ENCODE measurements at regions not wholly inside any gene's neighbourhood (a gene's known extent, or its start where the extent isn't known, plus 50 kb on each side); places are given as distances from the start of the nearest gene placed in this dataset.

DNA sequence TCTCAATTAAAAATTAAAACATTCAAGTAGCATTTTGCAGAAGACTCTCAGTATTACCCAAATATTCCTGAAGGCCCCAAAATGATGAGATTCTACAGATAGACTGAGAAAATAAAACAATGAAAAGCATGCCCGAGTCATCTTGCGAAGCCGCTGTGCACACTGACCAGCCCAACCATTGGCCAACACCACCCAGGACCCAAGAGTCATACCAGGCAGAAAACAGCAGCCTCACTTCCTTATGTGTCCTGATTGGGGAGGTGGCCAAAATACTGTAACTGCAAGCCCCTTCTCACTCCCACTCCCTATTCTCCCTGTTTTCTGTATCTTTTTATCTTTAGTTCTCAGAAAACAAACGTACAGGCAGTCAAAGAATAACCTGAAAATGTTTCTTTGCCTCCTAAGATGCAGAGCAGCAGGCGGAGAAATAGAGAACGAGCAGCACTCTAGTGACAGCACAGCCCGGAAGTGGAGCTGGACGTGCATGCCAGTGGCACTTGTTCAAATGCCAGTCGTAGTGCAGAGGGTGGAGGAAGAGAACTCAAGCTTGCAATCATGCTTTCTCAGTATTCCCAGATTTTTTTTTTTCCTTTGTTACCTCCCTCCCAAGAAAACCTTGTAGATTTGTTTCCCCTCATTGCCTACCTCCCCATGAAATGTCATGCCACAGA lies 182.3 kb upstream of the SOX9 start:
- no peak for TF ChIP-seq TCF12 (IDR thresholded peaks at IDR 0.05; ENCODE audit: low read depth)
- no peak for TF ChIP-seq TAF1 (IDR thresholded peaks at IDR 0.05; ENCODE audit: low read depth)
- TF ChIP-seq EGR1 (IDR thresholded peaks at IDR 0.05) = no peak
- TF ChIP-seq CREB1 (IDR thresholded peaks at IDR 0.05; ENCODE audit: low read depth) = no peak
- no peak for TF ChIP-seq ZBTB7A (IDR thresholded peaks at IDR 0.05; ENCODE audit: low read depth)
- no peak for TF ChIP-seq NFIC (IDR thresholded peaks at IDR 0.05)
- TF ChIP-seq EP300 (IDR thresholded peaks at IDR 0.05; ENCODE audit: borderline replicate concordance) = no peak
- TF ChIP-seq RAD21 (IDR thresholded peaks at IDR 0.05; ENCODE audit: low read depth) = no peak
- TF ChIP-seq, protein P1, sequence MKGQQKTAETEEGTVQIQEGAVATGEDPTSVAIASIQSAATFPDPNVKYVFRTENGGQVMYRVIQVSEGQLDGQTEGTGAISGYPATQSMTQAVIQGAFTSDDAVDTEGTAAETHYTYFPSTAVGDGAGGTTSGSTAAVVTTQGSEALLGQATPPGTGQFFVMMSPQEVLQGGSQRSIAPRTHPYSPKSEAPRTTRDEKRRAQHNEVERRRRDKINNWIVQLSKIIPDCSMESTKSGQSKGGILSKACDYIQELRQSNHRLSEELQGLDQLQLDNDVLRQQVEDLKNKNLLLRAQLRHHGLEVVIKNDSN (IDR thresholded peaks at IDR 0.05) = no peak
- TF ChIP-seq YY1 (IDR thresholded peaks at IDR 0.05; ENCODE audit: low read depth) = no peak
- TF ChIP-seq, protein P2, sequence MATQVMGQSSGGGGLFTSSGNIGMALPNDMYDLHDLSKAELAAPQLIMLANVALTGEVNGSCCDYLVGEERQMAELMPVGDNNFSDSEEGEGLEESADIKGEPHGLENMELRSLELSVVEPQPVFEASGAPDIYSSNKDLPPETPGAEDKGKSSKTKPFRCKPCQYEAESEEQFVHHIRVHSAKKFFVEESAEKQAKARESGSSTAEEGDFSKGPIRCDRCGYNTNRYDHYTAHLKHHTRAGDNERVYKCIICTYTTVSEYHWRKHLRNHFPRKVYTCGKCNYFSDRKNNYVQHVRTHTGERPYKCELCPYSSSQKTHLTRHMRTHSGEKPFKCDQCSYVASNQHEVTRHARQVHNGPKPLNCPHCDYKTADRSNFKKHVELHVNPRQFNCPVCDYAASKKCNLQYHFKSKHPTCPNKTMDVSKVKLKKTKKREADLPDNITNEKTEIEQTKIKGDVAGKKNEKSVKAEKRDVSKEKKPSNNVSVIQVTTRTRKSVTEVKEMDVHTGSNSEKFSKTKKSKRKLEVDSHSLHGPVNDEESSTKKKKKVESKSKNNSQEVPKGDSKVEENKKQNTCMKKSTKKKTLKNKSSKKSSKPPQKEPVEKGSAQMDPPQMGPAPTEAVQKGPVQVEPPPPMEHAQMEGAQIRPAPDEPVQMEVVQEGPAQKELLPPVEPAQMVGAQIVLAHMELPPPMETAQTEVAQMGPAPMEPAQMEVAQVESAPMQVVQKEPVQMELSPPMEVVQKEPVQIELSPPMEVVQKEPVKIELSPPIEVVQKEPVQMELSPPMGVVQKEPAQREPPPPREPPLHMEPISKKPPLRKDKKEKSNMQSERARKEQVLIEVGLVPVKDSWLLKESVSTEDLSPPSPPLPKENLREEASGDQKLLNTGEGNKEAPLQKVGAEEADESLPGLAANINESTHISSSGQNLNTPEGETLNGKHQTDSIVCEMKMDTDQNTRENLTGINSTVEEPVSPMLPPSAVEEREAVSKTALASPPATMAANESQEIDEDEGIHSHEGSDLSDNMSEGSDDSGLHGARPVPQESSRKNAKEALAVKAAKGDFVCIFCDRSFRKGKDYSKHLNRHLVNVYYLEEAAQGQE (IDR thresholded peaks at IDR 0.05; ENCODE audit: low read depth) = no peak
- TF ChIP-seq CEBPB (IDR thresholded peaks at IDR 0.05) = no peak
- TF ChIP-seq FOXM1 (IDR thresholded peaks at IDR 0.05; ENCODE audit: borderline replicate concordance, low read depth) = no peak
- TF ChIP-seq, protein P3, sequence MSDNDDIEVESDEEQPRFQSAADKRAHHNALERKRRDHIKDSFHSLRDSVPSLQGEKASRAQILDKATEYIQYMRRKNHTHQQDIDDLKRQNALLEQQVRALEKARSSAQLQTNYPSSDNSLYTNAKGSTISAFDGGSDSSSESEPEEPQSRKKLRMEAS (IDR thresholded peaks at IDR 0.05) = no peak
- TF ChIP-seq TEAD4 (IDR thresholded peaks at IDR 0.05) = no peak

DNA sequence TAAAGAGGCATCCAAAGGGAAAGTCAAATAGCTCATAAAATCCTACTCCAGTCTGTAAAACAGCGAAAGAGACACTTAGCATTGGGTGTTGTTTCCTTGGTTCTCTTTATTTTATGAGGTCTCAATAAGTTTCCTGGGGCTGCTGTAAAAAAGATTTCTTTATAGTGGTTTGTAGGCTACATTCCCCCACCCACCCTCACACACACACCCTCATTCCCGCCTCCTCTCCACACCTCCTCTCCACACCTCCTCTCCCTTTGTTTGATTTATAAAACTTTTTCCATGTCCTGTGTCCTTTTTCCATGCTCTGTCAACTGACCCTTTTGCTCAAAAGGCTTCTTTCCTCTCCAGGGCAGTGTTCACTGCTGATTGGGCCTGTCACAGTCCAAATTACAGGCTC lies 178.9 kb upstream of the SOX9 start:
- TF ChIP-seq YY1 (IDR thresholded peaks at IDR 0.05; ENCODE audit: low read depth) (no peak), TAF1 (IDR thresholded peaks at IDR 0.05; ENCODE audit: low read depth) (no peak), TCF12 (IDR thresholded peaks at IDR 0.05; ENCODE audit: low read depth) (no peak)

DNA sequence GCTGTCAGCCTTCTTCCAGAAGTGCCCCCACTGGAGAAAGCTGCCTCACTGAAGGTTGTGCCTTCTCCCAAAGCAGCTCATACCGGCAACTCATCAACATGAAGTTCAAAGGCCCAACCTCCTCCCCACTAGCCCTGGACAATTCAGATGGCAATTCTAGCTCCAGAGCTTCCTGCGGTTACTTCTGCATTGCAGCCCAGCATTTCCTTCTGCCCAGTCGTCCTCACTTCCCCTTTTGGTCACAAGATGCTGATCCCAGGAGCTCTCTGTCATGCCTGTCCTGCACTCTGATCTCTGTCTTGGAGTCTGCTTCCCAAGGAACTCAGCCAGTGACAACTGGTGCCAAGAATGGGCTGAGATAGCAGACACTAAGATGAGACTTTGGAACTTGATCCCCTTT lies 178.2 kb upstream of the SOX9 start:
- TF ChIP-seq, protein P3 (IDR thresholded peaks at IDR 0.05) = no peak
- TF ChIP-seq ZBTB7A (IDR thresholded peaks at IDR 0.05; ENCODE audit: low read depth) (no peak), CEBPB (IDR thresholded peaks at IDR 0.05) (no peak), RAD21 (IDR thresholded peaks at IDR 0.05; ENCODE audit: low read depth) (no peak), EP300 (IDR thresholded peaks at IDR 0.05; ENCODE audit: borderline replicate concordance) (no peak), NFIC (IDR thresholded peaks at IDR 0.05) (no peak), TCF12 (IDR thresholded peaks at IDR 0.05; ENCODE audit: low read depth) (no peak), TAF1 (IDR thresholded peaks at IDR 0.05; ENCODE audit: low read depth) (no peak)

DNA sequence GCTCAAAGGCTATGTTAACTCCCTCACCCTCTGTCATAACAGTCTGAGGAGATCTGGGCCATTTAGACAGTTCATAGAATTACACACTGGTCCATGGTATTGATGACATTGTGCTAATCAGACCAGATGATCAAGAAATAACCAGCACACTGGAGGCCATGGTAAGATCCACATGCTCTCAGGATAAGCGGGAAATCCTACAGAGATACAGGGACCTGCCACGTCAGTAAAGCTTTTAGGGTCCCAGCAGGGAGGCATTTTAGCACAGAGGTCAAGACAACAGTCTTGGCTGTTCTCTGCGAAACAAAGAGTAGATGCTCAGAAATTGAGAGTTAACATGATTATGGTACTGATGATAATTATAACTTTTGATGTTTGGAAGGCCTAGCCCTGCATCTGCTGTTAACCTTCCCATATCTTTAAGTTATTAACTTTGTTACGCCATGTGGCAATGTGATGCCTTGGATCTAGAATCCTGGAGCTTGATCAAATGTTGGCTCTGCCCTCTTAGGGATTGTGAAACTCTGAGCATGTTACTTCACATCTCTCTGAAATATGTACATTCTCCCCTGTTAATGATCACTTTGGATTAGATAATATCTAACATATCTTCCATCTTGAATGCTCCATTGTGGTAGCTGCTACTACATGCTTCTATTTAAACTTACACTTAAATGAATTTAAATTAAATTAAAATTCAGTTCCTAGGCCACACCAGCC lies 172.0 kb upstream of the SOX9 start:
- no peak for TF ChIP-seq EGR1 (IDR thresholded peaks at IDR 0.05)
- no peak for TF ChIP-seq NFIC (IDR thresholded peaks at IDR 0.05)

DNA sequence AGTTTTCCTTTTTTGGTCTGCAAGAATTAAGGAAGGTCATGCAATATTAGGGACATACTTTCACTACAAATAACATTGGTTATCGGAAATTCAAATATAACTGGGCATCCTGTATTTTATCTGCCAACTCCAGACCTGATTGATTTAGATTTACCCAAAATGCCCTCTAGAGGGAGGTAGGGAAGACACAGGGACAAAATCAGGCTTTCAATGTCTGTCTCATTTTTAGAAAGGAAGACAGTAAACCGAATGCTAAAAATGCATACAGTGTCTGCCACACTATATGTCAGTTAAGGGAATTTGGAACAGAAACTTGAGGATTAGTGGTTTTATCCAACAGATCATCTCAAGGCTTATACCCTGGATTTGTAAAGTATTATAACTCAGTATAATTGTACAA lies 161.7 kb upstream of the SOX9 start:
- TF ChIP-seq RAD21 (IDR thresholded peaks at IDR 0.05; ENCODE audit: low read depth) (peak; percentile 58), ZBTB7A (IDR thresholded peaks at IDR 0.05; ENCODE audit: low read depth) (no peak)

DNA sequence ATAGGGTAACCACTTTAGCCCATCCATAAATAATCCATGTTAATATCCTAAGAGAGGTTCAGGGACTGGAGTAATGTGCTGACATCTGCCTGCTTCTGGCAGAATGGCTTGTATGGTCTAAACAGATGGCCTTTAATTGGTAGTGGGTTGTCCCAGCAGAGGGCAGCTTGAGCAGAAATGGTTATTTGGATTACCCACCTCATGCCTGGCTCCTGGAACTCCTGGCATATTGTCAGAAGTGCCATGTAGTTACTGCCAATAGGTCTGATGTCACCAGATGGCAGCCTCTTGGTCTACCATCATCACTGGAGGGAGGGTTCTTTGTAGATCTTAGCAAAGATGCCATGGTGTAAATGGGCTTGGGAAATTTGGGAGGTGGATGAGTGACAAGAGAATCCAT lies 157.5 kb upstream of the SOX9 start:
- TF ChIP-seq NFIC (IDR thresholded peaks at IDR 0.05) (no peak), EP300 (IDR thresholded peaks at IDR 0.05; ENCODE audit: borderline replicate concordance) (no peak)

DNA sequence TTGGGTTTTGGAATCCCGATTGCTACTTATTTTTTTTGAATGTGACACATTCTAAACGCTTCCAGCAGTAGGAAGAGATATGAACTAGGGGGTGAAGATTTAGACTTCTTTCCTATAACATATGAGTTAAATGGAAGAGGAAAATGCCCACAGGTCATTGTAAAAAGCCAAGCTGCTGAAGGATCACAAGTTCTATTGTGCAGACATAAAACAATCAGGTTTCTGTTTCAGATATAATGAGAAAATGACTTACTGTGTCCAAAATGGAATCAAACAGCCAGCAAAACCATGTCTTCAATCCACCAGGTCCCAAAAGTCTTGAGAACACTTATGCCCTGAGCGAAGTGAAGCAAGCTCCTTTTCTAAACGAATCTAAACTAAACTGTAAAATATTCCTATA lies 157.0 kb upstream of the SOX9 start:
- no peak for TF ChIP-seq CREB1 (IDR thresholded peaks at IDR 0.05; ENCODE audit: low read depth)
- no peak for TF ChIP-seq FOXM1 (IDR thresholded peaks at IDR 0.05; ENCODE audit: borderline replicate concordance, low read depth)

DNA sequence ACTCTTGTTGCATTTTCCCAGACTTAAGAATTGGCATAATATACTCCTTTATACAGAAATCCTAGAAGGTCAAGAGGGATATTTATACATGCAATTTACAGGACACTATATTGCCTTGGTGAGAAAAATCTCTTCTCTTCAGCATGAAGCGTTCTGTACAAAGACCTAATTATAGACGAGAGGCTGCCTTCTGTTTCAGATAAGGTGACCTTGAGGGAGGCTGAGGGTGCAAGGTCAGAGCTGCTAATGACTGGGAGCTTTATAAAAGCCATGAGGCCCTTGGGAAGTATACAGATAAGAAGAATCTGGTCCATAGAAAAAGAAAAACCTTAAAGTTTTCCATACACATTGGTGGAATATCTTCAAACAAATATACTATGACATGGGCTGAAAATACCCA lies 156.3 kb upstream of the SOX9 start:
- TF ChIP-seq RAD21 (IDR thresholded peaks at IDR 0.05; ENCODE audit: low read depth) = no peak
- no peak for TF ChIP-seq NFIC (IDR thresholded peaks at IDR 0.05)
- no peak for TF ChIP-seq ZBTB7A (IDR thresholded peaks at IDR 0.05; ENCODE audit: low read depth)
- TF ChIP-seq CREB1 (IDR thresholded peaks at IDR 0.05; ENCODE audit: low read depth) = no peak
- no peak for TF ChIP-seq EGR1 (IDR thresholded peaks at IDR 0.05)
- TF ChIP-seq YY1 (IDR thresholded peaks at IDR 0.05; ENCODE audit: low read depth) = no peak
- TF ChIP-seq EP300 (IDR thresholded peaks at IDR 0.05; ENCODE audit: borderline replicate concordance) = no peak
- no peak for TF ChIP-seq TEAD4 (IDR thresholded peaks at IDR 0.05)
- no peak for TF ChIP-seq CEBPB (IDR thresholded peaks at IDR 0.05)
- TF ChIP-seq, protein P2 (IDR thresholded peaks at IDR 0.05; ENCODE audit: low read depth) = no peak
- TF ChIP-seq TCF12 (IDR thresholded peaks at IDR 0.05; ENCODE audit: low read depth) = no peak
- no peak for TF ChIP-seq FOXM1 (IDR thresholded peaks at IDR 0.05; ENCODE audit: borderline replicate concordance, low read depth)
- TF ChIP-seq, protein P1 (IDR thresholded peaks at IDR 0.05) = no peak
- TF ChIP-seq, protein P3 (IDR thresholded peaks at IDR 0.05) = no peak
- TF ChIP-seq TAF1 (IDR thresholded peaks at IDR 0.05; ENCODE audit: low read depth) = no peak
